ENCODE measurements at regions not wholly inside any gene's neighbourhood (a gene's known extent, or its start where the extent isn't known, plus 50 kb on each side); places are given as distances from the start of the nearest gene placed in this dataset.

GRCh38 chr1:90143591-90143990 is 148.7 kb downstream of the ZNF326 start:
- no peak for DNase-seq (ENCODE audit: low read depth in 2 of 2)

GRCh38 chr1:90142697-90143096 is 147.8 kb downstream of the ZNF326 start:
- DNase-seq (ENCODE audit: low read depth in 2 of 2): no peak

GRCh38 chr1:90139837-90140236 is 144.9 kb downstream of the ZNF326 start:
- no peak for DNase-seq (ENCODE audit: low read depth in 2 of 2)

DNA sequence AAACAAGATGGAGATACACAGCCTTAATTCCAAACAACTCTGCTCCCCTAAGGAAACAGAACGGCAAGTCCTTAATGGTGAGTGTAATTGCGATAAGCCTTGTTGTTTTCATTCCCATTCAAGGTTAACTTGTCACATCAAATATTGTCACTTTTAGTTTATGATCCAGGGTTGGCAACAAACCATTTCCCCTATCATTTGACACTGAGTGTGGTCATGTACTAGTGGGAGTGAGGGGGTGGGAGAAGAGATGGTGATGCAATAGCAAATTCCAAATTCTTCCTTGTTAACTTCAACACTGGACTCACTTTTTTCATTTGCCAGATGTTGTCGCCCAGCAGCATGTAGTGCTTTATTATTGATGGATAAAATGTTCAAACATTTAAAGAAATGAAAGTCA is 140.4 kb downstream of the ZNF326 start:
- no peak for DNase-seq (ENCODE audit: low read depth in 2 of 2)

GRCh38 chr1:90134175-90134955 is 139.5 kb downstream of the ZNF326 start:
- DNase-seq (ENCODE audit: low read depth in 2 of 2): no peak

GRCh38 chr1:90133133-90133532 is 138.2 kb downstream of the ZNF326 start:
- DNase-seq (ENCODE audit: low read depth in 2 of 2): peak in 1 of 2 donors; percentile 23

GRCh38 chr1:90132306-90132705 is 137.4 kb downstream of the ZNF326 start:
- no peak for DNase-seq (ENCODE audit: low read depth in 2 of 2)

DNA sequence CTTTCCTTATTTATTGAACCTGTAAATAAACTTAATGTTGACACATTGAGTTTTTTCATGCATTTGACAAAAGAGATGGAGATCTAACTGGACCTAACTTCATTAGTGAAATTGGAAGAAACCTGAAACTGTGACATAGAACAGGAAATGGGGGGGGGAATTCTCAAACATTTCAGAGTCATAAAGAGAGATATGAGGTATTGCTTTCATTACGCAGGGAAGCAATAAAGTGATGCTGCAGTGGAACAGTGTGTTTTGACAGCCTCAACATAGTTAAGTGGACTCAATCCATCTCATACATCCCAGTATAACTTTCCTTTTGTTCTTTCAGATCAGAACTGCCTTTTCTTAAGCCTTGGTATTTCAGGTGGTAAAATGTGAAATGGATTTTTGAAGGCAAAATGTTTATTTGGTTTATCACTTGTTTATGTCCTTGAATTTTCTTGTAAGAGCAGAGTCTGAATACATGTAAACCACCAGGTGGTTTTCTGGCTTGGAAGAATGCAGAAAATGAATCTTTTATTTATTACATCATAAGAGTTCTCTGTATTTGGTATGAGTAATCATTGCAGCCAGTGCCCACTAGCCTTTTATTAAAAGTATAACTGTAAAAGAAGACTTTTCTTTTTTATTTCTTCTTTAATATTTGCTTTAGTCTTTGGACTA is 132.5 kb downstream of the ZNF326 start:
- no peak for DNase-seq (ENCODE audit: low read depth in 2 of 2)

GRCh38 chr1:90126834-90127233 is 131.9 kb downstream of the ZNF326 start:
- no peak for DNase-seq (ENCODE audit: low read depth in 2 of 2)

GRCh38 chr1:90122654-90123340 is 127.9 kb downstream of the ZNF326 start:
- no peak for DNase-seq (ENCODE audit: low read depth in 2 of 2)

DNA sequence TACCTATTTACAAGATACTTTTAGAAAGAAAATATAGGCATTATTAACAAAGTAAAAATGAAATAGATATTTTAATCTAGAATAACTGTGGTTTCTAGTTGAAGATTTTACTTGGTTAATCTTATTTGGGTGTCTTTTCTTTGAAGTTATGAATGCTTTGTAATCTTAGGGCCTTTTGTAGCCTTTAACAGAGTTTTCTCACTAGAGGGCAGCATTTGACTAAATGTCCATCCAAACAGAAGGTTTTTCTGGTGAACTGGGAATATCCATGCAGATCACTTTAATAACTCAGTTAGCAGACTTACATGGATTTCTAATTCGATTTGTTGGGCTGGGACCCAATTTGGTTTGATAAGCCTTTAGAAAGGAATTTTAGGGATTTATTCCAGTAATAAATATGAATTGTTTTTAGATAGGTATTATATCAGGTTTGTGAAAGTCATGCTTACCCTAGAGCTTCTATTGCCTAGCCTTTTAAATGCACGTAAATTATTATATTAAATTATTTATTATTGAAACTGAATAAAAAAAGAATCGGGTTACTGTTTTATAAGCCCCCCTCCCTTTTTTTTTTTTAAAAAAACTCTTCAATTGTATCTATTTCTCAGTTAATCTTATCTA is 119.7 kb downstream of the ZNF326 start:
- peak; percentile 30 to 51 for DNase-seq (ENCODE audit: low read depth in 2 of 2)

DNA sequence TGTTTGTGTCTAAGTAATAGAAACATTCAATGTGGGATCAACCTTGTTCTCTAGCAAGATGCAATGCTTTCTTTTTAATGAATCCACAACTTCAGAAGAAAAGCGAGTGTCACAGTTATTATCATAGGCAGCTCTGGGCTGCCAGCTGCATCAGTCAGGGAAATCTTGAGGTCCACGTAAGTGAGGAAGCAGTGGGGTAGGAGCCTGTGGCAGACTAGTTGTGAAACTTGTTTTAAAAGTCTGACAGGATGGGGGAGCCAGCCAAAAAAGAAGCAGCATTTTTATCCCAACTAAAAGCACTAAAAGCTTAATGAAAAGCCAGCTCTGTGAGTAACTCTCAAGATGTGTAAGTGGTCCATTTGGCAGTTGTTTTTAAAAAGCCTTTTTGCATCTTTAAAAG is 113.1 kb downstream of the ZNF326 start:
- DNase-seq (ENCODE audit: low read depth in 2 of 2): no peak

DNA sequence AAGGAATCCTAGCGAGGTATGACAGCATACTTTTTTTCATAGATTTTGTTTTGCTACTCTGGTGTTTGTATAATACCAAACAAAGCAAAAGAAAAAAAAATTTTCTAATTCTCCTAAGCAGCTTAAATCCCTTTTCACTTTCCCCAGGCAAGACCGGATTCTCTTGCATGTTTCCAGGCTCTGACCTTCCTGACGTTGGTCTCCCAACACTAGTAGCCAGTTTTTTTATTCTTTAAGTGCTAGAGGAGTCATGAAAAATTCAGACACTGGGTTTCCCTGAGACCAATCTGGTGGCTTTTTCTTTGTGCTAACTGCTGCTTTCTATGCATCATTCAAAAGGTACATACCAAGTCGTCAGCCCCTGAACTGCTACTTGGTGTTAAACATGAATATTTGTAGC is 111.4 kb downstream of the ZNF326 start:
- DNase-seq (ENCODE audit: low read depth in 2 of 2): no peak

- no peak for DNase-seq (ENCODE audit: low read depth in 2 of 2)
Measured at GRCh38 chr1:90104941-90105538, 110.1 kb downstream of the ZNF326 start.

- no peak for DNase-seq (ENCODE audit: low read depth in 2 of 2)
Measured at GRCh38 chr1:90100566-90100965, 105.7 kb downstream of the ZNF326 start.

- no peak for DNase-seq (ENCODE audit: low read depth in 2 of 2)
Measured at GRCh38 chr1:90092441-90092840, 97.5 kb downstream of the ZNF326 start.

Data from dermis microvascular lymphatic vessel endothelial cell (primary cell).